Activated CD4-positive, alpha-beta T cell treated with anti-CD3 and anti-CD28 coated beads, Interleukin-2, amount 10 ng/mL, durations not matched to agents 7 days and 5 days (primary cell): ENCODE measurements at regions not wholly inside any gene's neighbourhood (a gene's known extent, or its start where the extent isn't known, plus 50 kb on each side); places are given as distances from the start of the nearest gene placed in this dataset.
A peak's percentile ranks its signal among the peaks of the same experiment; 100 is the strongest.

ENCODE experiments used
- CTCF ChIA-PET: fragments of 350-600 bp; sonication (Branson Sonifier 250); formaldehyde crosslinking; loops from one replicate; lab custom pipeline; 2021; ENCODE audit warnings: antibody characterized with exemption; lab: Charles Lee
- POLR2A ChIA-PET: fragments of 350-600 bp; sonication (Branson Sonifier 250); formaldehyde crosslinking; loops from one replicate; lab custom pipeline; 2021; ENCODE audit warnings: antibody characterized with exemption; lab: Charles Lee
- DNase-seq: peaks from one replicate; pipeline ENCODE4 v3.0.0-alpha.2; 2020
- H3K27ac Mint-ChIP-seq: one replicate; pipeline ENCODE4 v1.8.0; 2021; ENCODE audit warnings: mild to moderate bottlenecking, moderate library complexity, mixed read lengths
- H3K27me3 Mint-ChIP-seq: one replicate; pipeline ENCODE4 v1.8.0; 2021; ENCODE audit warnings: mixed read lengths
- H3K36me3 Mint-ChIP-seq: one replicate; pipeline ENCODE4 v1.8.0; 2021; ENCODE audit warnings: low read depth, mixed read lengths
- H3K4me1 Mint-ChIP-seq: one replicate; pipeline ENCODE4 v1.8.0; 2021; ENCODE audit warnings: mixed read lengths
- H3K4me3 Mint-ChIP-seq: one replicate; pipeline ENCODE4 v1.8.0; 2021; ENCODE audit warnings: mild to moderate bottlenecking, moderate library complexity, mixed read lengths
- H3K9me3 Mint-ChIP-seq: one replicate; pipeline ENCODE4 v1.8.0; 2021; ENCODE audit warnings: mixed read lengths

- ChIA-PET CTCF (interaction anchor here (1.3 to 1.8 kb wide), 2 partner anchors 15 to 19 kb away, joined by 4 read pairs; no protein-coding TSS in a partner anchor), POLR2A (no interaction called here)
- H3K36me3 Mint-ChIP-seq, result no peaks in the 10 kb centered on the region
Observed at GRCh38 chrX:109872021-109872732, 130.7 kb upstream of the TMEM164 start.

DNA sequence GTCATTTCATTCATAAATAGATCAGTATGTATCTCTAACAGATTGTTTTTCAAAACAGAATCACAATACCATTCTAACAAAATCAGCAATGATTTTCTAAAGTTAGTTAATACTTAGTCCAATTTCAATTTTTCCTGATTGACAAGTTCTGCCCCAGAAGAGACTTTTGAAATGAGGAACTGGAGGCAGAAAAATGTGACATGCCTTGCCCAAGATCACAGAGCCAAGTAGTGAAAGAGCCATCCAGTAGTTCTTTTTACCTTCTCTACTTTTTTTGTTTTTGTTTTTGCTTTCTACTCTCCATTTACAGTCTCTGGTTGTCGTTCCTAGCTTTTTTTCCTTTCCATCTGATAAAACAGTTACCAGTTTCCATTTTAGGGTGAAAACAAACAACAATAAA lies 129.3 kb upstream of the TMEM164 start:
- Mint-ChIP-seq H3K27me3 (peaks cover 1% of the 10 kb centered on the region), H3K36me3 (no peaks in the 10 kb centered on the region), H3K9me3 (no peaks in the 10 kb centered on the region), H3K27ac (no peak overlapping the region), H3K4me1 (no peaks in the 10 kb centered on the region), H3K4me3 (no peak overlapping the region)
- no peak for DNase-seq
- CTCF ChIA-PET, result no interaction called here
- POLR2A ChIA-PET, result no interaction called here

More at GRCh38 chrX:109872021-109872732, 130.7 kb upstream of the TMEM164 start:
- no peak overlapping the region for H3K4me3 Mint-ChIP-seq
- H3K27ac Mint-ChIP-seq, result no peak overlapping the region
- H3K27me3 Mint-ChIP-seq, result peaks cover 1% of the 10 kb centered on the region
- H3K4me1 Mint-ChIP-seq, result no peaks in the 10 kb centered on the region
- DNase-seq, result no peak
- H3K9me3 Mint-ChIP-seq, result no peaks in the 10 kb centered on the region

GRCh38 chrX:109873983-109874382 lies 128.9 kb upstream of the TMEM164 start:
- no peak for DNase-seq
- H3K27ac Mint-ChIP-seq, result no peak overlapping the region
- ChIA-PET POLR2A (no interaction called here), CTCF (interaction anchor here (0.9 kb wide), 1 partner anchor 13 kb away, joined by 3 read pairs; no protein-coding TSS in a partner anchor)
- H3K9me3 Mint-ChIP-seq, result no peaks in the 10 kb centered on the region
- no peaks in the 10 kb centered on the region for H3K36me3 Mint-ChIP-seq
- no peak overlapping the region for H3K4me3 Mint-ChIP-seq
- no peaks in the 10 kb centered on the region for H3K4me1 Mint-ChIP-seq
- H3K27me3 Mint-ChIP-seq, result peaks cover 1% of the 10 kb centered on the region

GRCh38 chrX:109874548-109874947 lies 128.4 kb upstream of the TMEM164 start:
- CTCF ChIA-PET, result interaction anchor here (0.9 kb wide), 1 partner anchor 12 kb away, joined by 3 read pairs; no protein-coding TSS in a partner anchor
- no peak overlapping the region for H3K27ac Mint-ChIP-seq
- H3K9me3 Mint-ChIP-seq, result no peaks in the 10 kb centered on the region

DNA sequence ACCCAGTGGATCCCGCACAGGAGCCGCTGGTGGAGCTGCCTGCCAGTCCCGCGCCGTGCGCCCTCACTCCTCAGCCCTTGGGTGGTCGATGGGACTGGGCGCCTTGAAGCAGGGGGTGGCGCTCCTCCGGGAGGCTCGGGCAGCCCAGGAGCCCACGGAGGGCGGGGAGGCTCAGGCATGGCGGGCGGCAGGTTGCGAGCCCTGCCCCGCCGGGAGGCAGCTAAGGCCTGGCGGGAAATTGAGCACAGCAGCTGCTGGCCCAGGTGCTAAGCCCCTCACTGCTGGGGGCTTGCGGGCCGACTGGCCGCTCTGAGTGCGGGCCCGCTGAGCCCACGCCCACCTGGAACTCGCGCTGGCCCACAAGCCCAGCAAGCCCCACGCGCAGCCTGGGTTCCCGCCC lies 127.1 kb upstream of the TMEM164 start:
- Mint-ChIP-seq H3K27ac (no peak overlapping the region), H3K4me3 (no peak overlapping the region), H3K27me3 (peaks cover 6% of the 10 kb centered on the region), H3K9me3 (no peaks in the 10 kb centered on the region), H3K4me1 (no peaks in the 10 kb centered on the region), H3K36me3 (no peaks in the 10 kb centered on the region)
- no peak for DNase-seq
- ChIA-PET POLR2A (no interaction called here), CTCF (interaction anchor here (1.0 kb wide), 1 partner anchor 15 kb away, joined by 3 read pairs; no protein-coding TSS in a partner anchor)

More at GRCh38 chrX:109874548-109874947, 128.4 kb upstream of the TMEM164 start:
- DNase-seq, result no peak
- POLR2A ChIA-PET, result no interaction called here
- Mint-ChIP-seq H3K4me1 (no peaks in the 10 kb centered on the region), H3K27me3 (peaks cover 1% of the 10 kb centered on the region), H3K4me3 (no peak overlapping the region), H3K36me3 (no peaks in the 10 kb centered on the region)

DNA sequence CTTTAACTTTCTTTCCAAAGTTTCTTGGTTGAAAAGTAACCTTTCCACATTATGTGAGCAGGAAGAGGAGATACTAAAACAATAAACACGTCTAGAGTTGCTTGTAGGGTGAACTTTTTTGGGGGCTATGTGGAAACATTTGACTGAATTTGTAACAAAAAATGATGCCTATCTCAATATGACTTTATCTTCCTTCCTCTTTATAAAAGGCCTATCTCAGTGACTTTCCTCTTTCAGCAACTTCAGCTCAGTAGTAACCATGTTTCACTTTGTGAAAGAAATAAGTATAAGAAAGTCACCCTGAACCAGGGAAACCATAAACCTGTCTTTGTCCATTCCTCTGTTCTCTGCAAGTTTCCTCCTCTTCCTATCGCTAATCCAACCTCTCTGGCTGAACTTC lies 124.7 kb upstream of the TMEM164 start:
- Mint-ChIP-seq H3K27ac (no peak overlapping the region), H3K27me3 (peaks cover 6% of the 10 kb centered on the region), H3K4me1 (no peaks in the 10 kb centered on the region), H3K36me3 (no peaks in the 10 kb centered on the region), H3K4me3 (no peak overlapping the region), H3K9me3 (no peaks in the 10 kb centered on the region)
- ChIA-PET CTCF (interaction anchor here (1.9 kb wide), 1 partner anchor 12 kb away, joined by 7 read pairs; no protein-coding TSS in a partner anchor), POLR2A (no interaction called here)
- DNase-seq, result no peak

DNA sequence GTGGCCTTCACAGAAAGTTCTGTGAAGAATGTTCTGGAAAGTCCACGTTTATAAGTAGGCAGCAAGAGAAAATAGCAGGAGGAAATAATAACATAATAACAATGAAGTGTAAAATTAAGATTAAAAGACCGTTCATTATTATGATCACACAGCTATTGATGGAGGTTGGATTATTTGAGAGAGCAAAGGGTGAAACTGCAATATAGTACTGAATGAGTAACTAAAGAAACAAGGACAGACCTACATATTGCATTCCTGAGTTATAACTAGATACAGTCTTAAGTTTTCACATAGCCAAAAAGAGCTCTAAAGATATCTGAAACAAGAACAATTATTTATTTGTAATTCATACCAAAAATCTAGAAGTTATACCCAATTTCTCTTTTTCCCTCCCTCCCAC lies 122.9 kb upstream of the TMEM164 start:
- no peaks in the 10 kb centered on the region for H3K9me3 Mint-ChIP-seq
- no peak for DNase-seq
- no peak overlapping the region for H3K27ac Mint-ChIP-seq
- no peaks in the 10 kb centered on the region for H3K36me3 Mint-ChIP-seq
- no peak overlapping the region for H3K4me3 Mint-ChIP-seq
- no peaks in the 10 kb centered on the region for H3K4me1 Mint-ChIP-seq
- ChIA-PET CTCF (interaction anchor here (1.6 to 2.0 kb wide), 2 partner anchors 11 to 394 kb away, joined by 6 read pairs; no protein-coding TSS in a partner anchor), POLR2A (no interaction called here)
- H3K27me3 Mint-ChIP-seq, result peaks cover 5% of the 10 kb centered on the region

DNA sequence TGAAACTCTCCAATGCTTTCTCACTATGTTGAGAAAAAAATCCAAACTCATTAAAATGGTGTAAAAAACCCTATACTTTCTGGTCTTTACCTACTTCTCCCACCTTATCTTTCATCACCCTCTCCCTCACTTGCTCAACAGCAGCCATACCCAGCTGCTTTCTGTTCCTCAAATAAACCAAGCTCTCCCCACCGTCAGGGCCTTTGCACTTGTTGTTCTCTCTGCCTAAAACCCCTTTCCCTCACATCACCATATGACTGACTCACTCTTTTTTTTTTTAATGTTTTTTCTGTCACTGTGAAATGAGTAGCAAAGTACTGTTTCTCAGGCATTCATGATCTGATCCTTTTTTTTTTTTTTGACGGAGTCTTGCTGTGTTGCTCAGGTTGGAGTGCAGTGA lies 122.3 kb upstream of the TMEM164 start:
- DNase-seq, result no peak
- H3K27ac Mint-ChIP-seq, result no peak overlapping the region
- POLR2A ChIA-PET, result interaction anchor here (0.6 kb wide), 1 partner anchor 422 kb away, joined by 3 read pairs; no protein-coding TSS in a partner anchor
- no peak overlapping the region for H3K4me3 Mint-ChIP-seq
- H3K4me1 Mint-ChIP-seq, result no peaks in the 10 kb centered on the region
- H3K9me3 Mint-ChIP-seq, result no peaks in the 10 kb centered on the region
- H3K27me3 Mint-ChIP-seq, result peaks cover 5% of the 10 kb centered on the region
- CTCF ChIA-PET, result interaction anchor here (0.7 to 2.0 kb wide), 3 partner anchors 10 to 395 kb away, joined by 3 to 6 read pairs (median 6); no protein-coding TSS in a partner anchor
- no peaks in the 10 kb centered on the region for H3K36me3 Mint-ChIP-seq

DNA sequence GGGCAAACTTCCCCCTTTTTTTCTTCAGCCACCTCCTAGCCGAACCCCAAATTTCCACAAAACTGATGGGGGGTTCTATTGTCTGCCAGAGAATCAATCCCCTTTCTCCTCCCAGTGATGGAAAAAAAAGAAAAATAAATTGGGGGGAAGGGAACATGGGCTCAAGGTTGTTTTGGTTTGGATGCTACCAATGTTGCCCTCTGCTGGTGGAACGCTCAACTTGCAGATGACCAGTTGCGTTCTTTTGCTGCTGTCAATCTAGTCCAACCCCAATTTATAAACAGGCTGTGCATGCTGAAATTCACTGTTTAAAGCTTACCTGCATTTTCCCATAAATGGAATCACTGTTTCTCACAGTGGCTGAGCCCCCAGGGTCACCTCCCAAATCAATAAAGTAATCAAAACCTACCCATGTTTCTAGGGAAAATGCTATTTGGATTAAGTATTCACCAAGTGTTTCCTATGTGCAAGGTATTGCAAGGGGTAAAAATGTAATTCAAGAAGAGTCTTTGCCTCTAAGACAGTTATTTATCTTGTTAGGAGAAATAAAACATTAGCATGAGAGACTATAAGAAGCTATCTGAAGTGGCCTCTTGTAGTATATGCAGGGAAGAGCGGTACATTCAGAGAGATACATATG lies 116.7 kb upstream of the TMEM164 start:
- peak; percentile 28 for DNase-seq
- Mint-ChIP-seq H3K36me3 (no peaks in the 10 kb centered on the region), H3K27ac (no peak overlapping the region), H3K4me3 (no peak overlapping the region), H3K4me1 (no peaks in the 10 kb centered on the region), H3K9me3 (no peaks in the 10 kb centered on the region), H3K27me3 (peaks cover 3% of the 10 kb centered on the region)
- CTCF ChIA-PET, result interaction anchor here (0.5 to 1.2 kb wide), 2 partner anchors 12 to 174 kb away, joined by 3 to 6 read pairs; no protein-coding TSS in a partner anchor
- POLR2A ChIA-PET, result no interaction called here

DNA sequence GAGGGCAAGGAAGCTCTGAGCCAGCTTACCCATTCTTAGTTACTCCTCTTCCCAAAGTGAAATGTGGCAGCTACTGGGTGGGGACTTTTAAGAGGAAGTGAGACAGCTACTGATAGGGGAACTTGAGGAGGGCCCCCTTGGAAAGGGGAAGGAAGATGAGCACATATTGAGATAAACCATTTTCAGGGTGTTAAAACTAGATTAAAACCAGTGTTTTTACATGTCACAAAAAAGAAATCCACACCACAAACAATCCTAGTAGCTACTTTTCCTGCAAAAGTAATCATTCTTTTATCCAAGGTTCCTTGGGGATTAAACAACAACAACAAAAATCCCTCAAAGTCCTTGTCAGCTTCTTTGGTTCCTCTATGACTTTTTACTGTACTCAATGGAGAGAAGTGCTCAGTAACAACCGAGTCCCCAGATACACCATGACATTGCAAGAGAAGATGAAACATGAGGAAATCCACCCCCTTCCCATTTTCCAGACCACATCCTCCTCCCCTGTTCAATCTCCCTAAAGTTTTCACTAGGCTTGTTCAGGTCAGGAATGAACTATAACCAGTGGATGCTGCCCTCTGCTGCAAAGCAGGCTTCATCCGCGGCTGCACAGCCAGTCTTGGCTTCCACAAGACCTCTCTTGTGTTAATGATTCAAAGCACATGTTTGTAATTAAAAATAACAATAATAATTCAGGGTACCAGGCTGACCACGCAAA lies 113.5 kb upstream of the TMEM164 start:
- H3K27me3 Mint-ChIP-seq, result peaks cover 6% of the 10 kb centered on the region

DNA sequence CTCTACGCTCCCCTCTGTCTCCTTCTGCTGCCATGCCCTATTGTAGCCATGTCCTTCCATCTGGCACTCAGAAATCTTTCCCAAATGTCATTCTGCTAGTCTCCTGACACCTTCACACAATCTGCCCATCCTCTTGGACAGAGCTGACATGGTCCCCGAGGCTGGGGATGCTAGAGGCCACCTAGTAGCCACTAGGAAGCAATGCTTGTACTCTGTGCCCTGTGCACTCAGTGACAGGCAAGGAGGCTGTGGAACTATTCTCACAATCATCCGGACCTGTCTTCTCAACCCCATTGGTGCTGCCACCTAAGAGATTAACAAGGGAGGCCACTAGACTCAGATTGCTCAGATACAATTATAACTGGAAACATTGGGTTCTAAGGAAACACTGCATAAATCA lies 112.6 kb upstream of the TMEM164 start:
- H3K36me3 Mint-ChIP-seq, result no peaks in the 10 kb centered on the region

More for the DNA sequence above, 113.5 kb upstream of the TMEM164 start:
- POLR2A ChIA-PET, result no interaction called here
- Mint-ChIP-seq H3K36me3 (no peaks in the 10 kb centered on the region), H3K9me3 (no peaks in the 10 kb centered on the region), H3K4me1 (no peaks in the 10 kb centered on the region), H3K27ac (no peak overlapping the region), H3K4me3 (no peak overlapping the region)
- CTCF ChIA-PET, result interaction anchor here (1.7 kb wide), 1 partner anchor 11 kb away, joined by 7 read pairs; no protein-coding TSS in a partner anchor
- DNase-seq, result no peak

GRCh38 chrX:109890910-109891502 lies 111.9 kb upstream of the TMEM164 start:
- Mint-ChIP-seq H3K4me3 (no peak overlapping the region), H3K27ac (no peak overlapping the region), H3K36me3 (no peaks in the 10 kb centered on the region), H3K9me3 (no peaks in the 10 kb centered on the region), H3K4me1 (no peaks in the 10 kb centered on the region), H3K27me3 (peaks cover 6% of the 10 kb centered on the region)
- DNase-seq, result peak; percentile 44
- ChIA-PET POLR2A (no interaction called here), CTCF (interaction anchor here (0.5 to 1.9 kb wide), 15 partner anchors 10 to 640 kb away, joined by 3 to 8 read pairs (median 4); no protein-coding TSS in a partner anchor)

More for the DNA sequence above, 112.6 kb upstream of the TMEM164 start:
- Mint-ChIP-seq H3K4me3 (no peak overlapping the region), H3K9me3 (no peaks in the 10 kb centered on the region), H3K27me3 (peaks cover 6% of the 10 kb centered on the region), H3K4me1 (no peaks in the 10 kb centered on the region), H3K27ac (no peak overlapping the region)
- CTCF ChIA-PET, result interaction anchor here (0.5 to 1.9 kb wide), 8 partner anchors 10 to 405 kb away, joined by 3 to 8 read pairs (median 6); no protein-coding TSS in a partner anchor
- no peak for DNase-seq
- POLR2A ChIA-PET, result no interaction called here
